ENCODE measurements at regions not wholly inside any gene's neighbourhood (a gene's known extent, or its start where the extent isn't known, plus 50 kb on each side); places are given as distances from the start of the nearest gene placed in this dataset.

GRCh38 chr4:105068516-105068915 is 78.2 kb upstream of the TET2 start:
- TF ChIP-seq, protein P1, sequence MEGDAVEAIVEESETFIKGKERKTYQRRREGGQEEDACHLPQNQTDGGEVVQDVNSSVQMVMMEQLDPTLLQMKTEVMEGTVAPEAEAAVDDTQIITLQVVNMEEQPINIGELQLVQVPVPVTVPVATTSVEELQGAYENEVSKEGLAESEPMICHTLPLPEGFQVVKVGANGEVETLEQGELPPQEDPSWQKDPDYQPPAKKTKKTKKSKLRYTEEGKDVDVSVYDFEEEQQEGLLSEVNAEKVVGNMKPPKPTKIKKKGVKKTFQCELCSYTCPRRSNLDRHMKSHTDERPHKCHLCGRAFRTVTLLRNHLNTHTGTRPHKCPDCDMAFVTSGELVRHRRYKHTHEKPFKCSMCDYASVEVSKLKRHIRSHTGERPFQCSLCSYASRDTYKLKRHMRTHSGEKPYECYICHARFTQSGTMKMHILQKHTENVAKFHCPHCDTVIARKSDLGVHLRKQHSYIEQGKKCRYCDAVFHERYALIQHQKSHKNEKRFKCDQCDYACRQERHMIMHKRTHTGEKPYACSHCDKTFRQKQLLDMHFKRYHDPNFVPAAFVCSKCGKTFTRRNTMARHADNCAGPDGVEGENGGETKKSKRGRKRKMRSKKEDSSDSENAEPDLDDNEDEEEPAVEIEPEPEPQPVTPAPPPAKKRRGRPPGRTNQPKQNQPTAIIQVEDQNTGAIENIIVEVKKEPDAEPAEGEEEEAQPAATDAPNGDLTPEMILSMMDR (IDR thresholded peaks at IDR 0.05): no peak
- TF ChIP-seq EZH2 (IDR thresholded peaks at IDR 0.05; ENCODE audit: borderline replicate concordance, insufficient read depth, low read depth, low read length, poor library complexity, severe bottlenecking): no peak
